GM12878 (cell line): ENCODE measurements at regions not wholly inside any gene's neighbourhood (a gene's known extent, or its start where the extent isn't known, plus 50 kb on each side); places are given as distances from the start of the nearest gene placed in this dataset.

Experiments
- ATAC-seq: fragments of 200-7000 bp; cut with Tn5 transposase; 3 replicates; pipeline ENCODE4 v1.9.1; 2020; ENCODE audit warnings: mild to moderate bottlenecking, moderate library complexity
- BruUV-seq: library from RNA; stranded (reverse); fragments of 400-500 nt; replicated peaks from 2 replicates; lab custom pipeline; 2021; lab: Mats Ljungman, UMichigan
- CTCF ChIA-PET: fragments of 300-600 bp; sonication (Branson Sonifier 250); formaldehyde crosslinking; extraction: SDS; loops from one replicate; lab custom pipeline; 2021; ENCODE audit warnings: inconsistent platforms; lab: Yijun Ruan, JAX
- POLR2A ChIA-PET: fragments of 350-600 bp; formaldehyde crosslinking; extraction: SDS; loops from one replicate; lab custom pipeline; 2021; ENCODE audit warnings: inconsistent platforms; lab: Charles Lee
- RAD21 ChIA-PET: fragments of 300-600 bp; sonication (Branson Sonifier 250); formaldehyde crosslinking; loops from one replicate; lab custom pipeline; 2023; ENCODE audit warnings: antibody characterized with exemption; ENCODE audit not compliant: unreplicated experiment; lab: Charles Lee
- SMC1A ChIA-PET: fragments of 300-600 bp; sonication (Branson Sonifier 250); formaldehyde crosslinking; loops from one replicate; lab custom pipeline; 2023; ENCODE audit not compliant: unreplicated experiment, uncharacterized antibody; lab: Charles Lee
- DNase-seq: peaks from one replicate; pipeline ENCODE4 v3.0.0-alpha.2; 2011; ENCODE audit warnings: low read depth, low spot score
- FAIRE-seq: peaks from 3 replicates; lab custom pipeline; 2011; peaks lifted over from hg19 to GRCh38; lab: Jason Lieb, UNC
- H2AFZ ChIP-seq: 2 replicates; pipeline ENCODE4 v1.6.0; 2011; ENCODE audit warnings: low read depth, low read length, control low read depth; ENCODE audit not compliant: control insufficient read depth
- H3K27ac ChIP-seq: 2 replicates; pipeline ENCODE4 v1.5.1; 2011; ENCODE audit warnings: control low read depth; ENCODE audit not compliant: control insufficient read depth, insufficient read depth
- H3K27me3 ChIP-seq, 2 experiments: replicated peaks in 1 of 2; 2 replicates each; pipeline versions ENCODE4 v1.6.0 to v1.6.1; 2011; ENCODE audit warnings: low read length in 1 of 2; ENCODE audit not compliant: control insufficient read depth in 2 of 2, insufficient read depth in 2 of 2
- H3K36me3 ChIP-seq, 2 experiments: 2 replicates each; pipeline ENCODE4 v1.5.1; 2011; ENCODE audit warnings: low read length in 1 of 2; ENCODE audit not compliant: control insufficient read depth in 2 of 2, insufficient read depth in 2 of 2
- H3K4me1 ChIP-seq: 2 replicates; pipeline ENCODE4 v1.6.1; 2011; ENCODE audit warnings: mild to moderate bottlenecking, low read length, moderate library complexity, mixed read lengths; ENCODE audit not compliant: control insufficient read depth, insufficient read depth
- H3K4me2 ChIP-seq: 2 replicates; pipeline ENCODE4 v1.6.0; 2011; ENCODE audit warnings: control low read depth; ENCODE audit not compliant: control insufficient read depth, insufficient read depth
- H3K4me3 ChIP-seq: fragments of 200-600 bp; sonication (generic); 2 replicates; pipeline ENCODE4 v1.5.1; 2016
- H3K79me2 ChIP-seq: 2 replicates; pipeline ENCODE4 v1.6.0; 2011; ENCODE audit warnings: low read length; ENCODE audit not compliant: control insufficient read depth, insufficient read depth
- H3K9ac ChIP-seq: 2 replicates; pipeline ENCODE4 v1.8.0; 2011; ENCODE audit warnings: low read length, control low read depth, mixed read lengths; ENCODE audit not compliant: control insufficient read depth, insufficient read depth
- H3K9me3 ChIP-seq: replicated peaks from 3 replicates; pipeline ENCODE4 v1.5.1; 2011; ENCODE audit warnings: mild to moderate bottlenecking, low read length; ENCODE audit not compliant: control insufficient read depth, insufficient read depth
- H4K20me1 ChIP-seq: 2 replicates; pipeline ENCODE4 v1.6.0; 2011; ENCODE audit not compliant: control insufficient read depth, insufficient read depth
- ASH2L ChIP-seq: fragments of 300-600, 200-600 bp; sonication (generic); IDR thresholded peaks from 2 replicates; pipeline ENCODE4 v1.6.1; 2017; ENCODE audit warnings: low read depth, mild to moderate bottlenecking, borderline replicate concordance
- ATF7 ChIP-seq: fragments of 450-650 bp; IDR thresholded peaks from 2 replicates; pipeline ENCODE4 v1.6.1; 2016; ENCODE audit warnings: low read depth, mild to moderate bottlenecking
- DPF2 ChIP-seq: fragments of 450-650 bp; IDR thresholded peaks from 2 replicates; pipeline ENCODE4 v1.6.1; 2017; ENCODE audit warnings: mild to moderate bottlenecking
- ESRRA ChIP-seq: IDR thresholded peaks from 2 replicates; pipeline ENCODE4 v1.6.1; 2012; ENCODE audit warnings: mild to moderate bottlenecking, low read length, improper control_type of control experiment
- GABPA ChIP-seq: IDR thresholded peaks from 2 replicates; pipeline ENCODE4 v1.6.1; 2014; ENCODE audit warnings: antibody characterized with exemption, low read depth, mild to moderate bottlenecking, inconsistent platforms
- GATAD2B ChIP-seq: fragments of 450-650 bp; conservative IDR thresholded peaks from 2 replicates; pipeline ENCODE4 v1.6.1; 2017; ENCODE audit warnings: low read depth, mild to moderate bottlenecking, moderate library complexity
- HDGF ChIP-seq: fragments of 450-650 bp; IDR thresholded peaks from 2 replicates; pipeline ENCODE4 v1.6.1; 2016; ENCODE audit warnings: antibody characterized with exemption
- IKZF2 ChIP-seq, 2 experiments: fragments of 450-650 bp; IDR thresholded peaks; 2 replicates each; pipeline ENCODE4 v1.6.1; 2017; ENCODE audit warnings: mild to moderate bottlenecking in 2 of 2, moderate library complexity in 2 of 2
- KAT2A ChIP-seq: conservative IDR thresholded peaks from 2 replicates; pipeline ENCODE4 v1.6.1; 2011; ENCODE audit warnings: low read depth, low read length; ENCODE audit not compliant: control insufficient read depth
- MTA2 ChIP-seq: fragments of 450-650 bp; IDR thresholded peaks from 2 replicates; pipeline ENCODE4 v1.6.1; 2016; ENCODE audit warnings: low read depth, mild to moderate bottlenecking, moderate library complexity
- NR2C2 ChIP-seq: IDR thresholded peaks from 2 replicates; pipeline ENCODE4 v1.6.1; 2011; ENCODE audit warnings: borderline replicate concordance, low read depth; ENCODE audit not compliant: control insufficient read depth, insufficient read length
- ZNF24 ChIP-seq: fragments of 450-650 bp; IDR thresholded peaks from 2 replicates; pipeline ENCODE4 v1.6.1; 2017; ENCODE audit warnings: antibody characterized with exemption, mild to moderate bottlenecking
- ZNF384 ChIP-seq: IDR thresholded peaks from 2 replicates; pipeline ENCODE4 v1.6.1; 2012; ENCODE audit warnings: low read depth, mild to moderate bottlenecking, low read length, improper control_type of control experiment, borderline replicate concordance
- WGBS: methylation state at CpG from one replicate; pipeline ENCODE4 v1.1.6; 2016; ENCODE audit warnings: low lambda C conversion rate; ENCODE audit not compliant: insufficient replicate concordance, insufficient coverage; ENCODE audit errors: missing lambda C conversion rate; 5-methylcytosine and 5-hydroxymethylcytosine counted together
- in situ Hi-C: fragments of 300-500 bp; cut with MboI; formaldehyde crosslinking; loops from 9 replicates; pipeline ENCODE4 v1.14.3; 2018; ENCODE audit warnings: mixed read lengths
- intact Hi-C: fragments of 100-400 bp; cut with micrococcal nuclease; formaldehyde crosslinking; loops from one replicate; pipeline ENCODE4 v1.14.2; 2022; ENCODE audit not compliant: unreplicated experiment
- TF ChIP-seq, protein P1 (sequence below): IDR thresholded peaks from 2 replicates; pipeline ENCODE4 v1.6.1; 2012; ENCODE audit warnings: improper control_type of control experiment, low read depth, low read length; ENCODE audit not compliant: insufficient replicate concordance
- TF ChIP-seq, protein P2 (sequence below): fragments of 450-650 bp; conservative IDR thresholded peaks from 2 replicates; pipeline ENCODE4 v1.6.1; 2017; ENCODE audit warnings: mild to moderate bottlenecking, moderate library complexity
- TF ChIP-seq, protein P3 (sequence below): IDR thresholded peaks from 2 replicates; pipeline ENCODE4 v1.6.1; 2011; ENCODE audit warnings: low read depth, low read length, improper control_type of control experiment, borderline replicate concordance
- TF ChIP-seq, protein P4 (sequence below): fragments of 450-650 bp; IDR thresholded peaks from 2 replicates; pipeline ENCODE4 v1.6.1; 2014; ENCODE audit warnings: mild to moderate bottlenecking

DNA sequence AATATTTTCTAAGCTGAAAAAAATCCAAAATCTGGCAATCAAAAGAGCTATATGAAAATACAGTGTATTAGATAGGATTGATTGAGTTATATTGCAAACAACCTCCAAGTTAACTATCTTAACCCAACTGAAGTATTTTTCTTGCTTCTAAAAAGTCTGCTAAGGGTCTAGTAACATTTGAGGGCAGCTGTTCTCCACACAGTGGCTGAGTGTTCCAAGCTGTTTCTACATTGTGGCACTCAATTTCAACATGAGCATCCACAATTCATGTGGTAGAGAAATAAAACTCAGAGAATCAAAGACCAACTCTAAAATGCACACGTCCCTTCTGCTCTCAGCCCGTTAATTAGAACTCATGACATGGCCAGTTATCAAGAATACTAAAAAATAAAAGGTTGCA is 340.0 kb downstream of the C12orf50 start:
- SMC1A ChIA-PET: no interaction called here
- BruUV-seq: no TSS peak
- no peak for ATAC-seq
- in situ Hi-C loops (no loop called here), intact Hi-C loops (no loop called here)
- H3K4me3 ChIP-seq: no peak overlapping the region
- no peaks in the 10 kb centered on the region for H3K27me3 ChIP-seq
- RAD21 ChIA-PET: no interaction called here
- H3K4me1 ChIP-seq: no peaks in the 10 kb centered on the region
- 0% methylated on average over 2 of the region's 2 CpGs for WGBS
- CTCF ChIA-PET: interaction anchor here (0.6 kb wide), 1 partner anchor 228 kb away, joined by 3 read pairs; no protein-coding TSS in a partner anchor
- H2AFZ ChIP-seq: no peak overlapping the region
- POLR2A ChIA-PET: no interaction called here
- no peak overlapping the region for H3K4me2 ChIP-seq
- no peaks in the 10 kb centered on the region for H3K36me3 ChIP-seq
- H4K20me1 ChIP-seq: no peaks in the 10 kb centered on the region
- no peak overlapping the region for H3K27ac ChIP-seq
- H3K9ac ChIP-seq: no peak overlapping the region
- no peak for FAIRE-seq
- no peak for DNase-seq
- H3K79me2 ChIP-seq: no peaks in the 10 kb centered on the region
- no peaks in the 10 kb centered on the region for H3K9me3 ChIP-seq
- no peak for TF ChIP-seq HDGF
- TF ChIP-seq ZNF384: no peak
- TF ChIP-seq, protein P1, sequence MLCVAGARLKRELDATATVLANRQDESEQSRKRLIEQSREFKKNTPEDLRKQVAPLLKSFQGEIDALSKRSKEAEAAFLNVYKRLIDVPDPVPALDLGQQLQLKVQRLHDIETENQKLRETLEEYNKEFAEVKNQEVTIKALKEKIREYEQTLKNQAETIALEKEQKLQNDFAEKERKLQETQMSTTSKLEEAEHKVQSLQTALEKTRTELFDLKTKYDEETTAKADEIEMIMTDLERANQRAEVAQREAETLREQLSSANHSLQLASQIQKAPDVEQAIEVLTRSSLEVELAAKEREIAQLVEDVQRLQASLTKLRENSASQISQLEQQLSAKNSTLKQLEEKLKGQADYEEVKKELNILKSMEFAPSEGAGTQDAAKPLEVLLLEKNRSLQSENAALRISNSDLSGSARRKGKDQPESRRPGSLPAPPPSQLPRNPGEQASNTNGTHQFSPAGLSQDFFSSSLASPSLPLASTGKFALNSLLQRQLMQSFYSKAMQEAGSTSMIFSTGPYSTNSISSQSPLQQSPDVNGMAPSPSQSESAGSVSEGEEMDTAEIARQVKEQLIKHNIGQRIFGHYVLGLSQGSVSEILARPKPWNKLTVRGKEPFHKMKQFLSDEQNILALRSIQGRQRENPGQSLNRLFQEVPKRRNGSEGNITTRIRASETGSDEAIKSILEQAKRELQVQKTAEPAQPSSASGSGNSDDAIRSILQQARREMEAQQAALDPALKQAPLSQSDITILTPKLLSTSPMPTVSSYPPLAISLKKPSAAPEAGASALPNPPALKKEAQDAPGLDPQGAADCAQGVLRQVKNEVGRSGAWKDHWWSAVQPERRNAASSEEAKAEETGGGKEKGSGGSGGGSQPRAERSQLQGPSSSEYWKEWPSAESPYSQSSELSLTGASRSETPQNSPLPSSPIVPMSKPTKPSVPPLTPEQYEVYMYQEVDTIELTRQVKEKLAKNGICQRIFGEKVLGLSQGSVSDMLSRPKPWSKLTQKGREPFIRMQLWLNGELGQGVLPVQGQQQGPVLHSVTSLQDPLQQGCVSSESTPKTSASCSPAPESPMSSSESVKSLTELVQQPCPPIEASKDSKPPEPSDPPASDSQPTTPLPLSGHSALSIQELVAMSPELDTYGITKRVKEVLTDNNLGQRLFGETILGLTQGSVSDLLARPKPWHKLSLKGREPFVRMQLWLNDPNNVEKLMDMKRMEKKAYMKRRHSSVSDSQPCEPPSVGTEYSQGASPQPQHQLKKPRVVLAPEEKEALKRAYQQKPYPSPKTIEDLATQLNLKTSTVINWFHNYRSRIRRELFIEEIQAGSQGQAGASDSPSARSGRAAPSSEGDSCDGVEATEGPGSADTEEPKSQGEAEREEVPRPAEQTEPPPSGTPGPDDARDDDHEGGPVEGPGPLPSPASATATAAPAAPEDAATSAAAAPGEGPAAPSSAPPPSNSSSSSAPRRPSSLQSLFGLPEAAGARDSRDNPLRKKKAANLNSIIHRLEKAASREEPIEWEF: no peak
- TF ChIP-seq, protein P2, sequence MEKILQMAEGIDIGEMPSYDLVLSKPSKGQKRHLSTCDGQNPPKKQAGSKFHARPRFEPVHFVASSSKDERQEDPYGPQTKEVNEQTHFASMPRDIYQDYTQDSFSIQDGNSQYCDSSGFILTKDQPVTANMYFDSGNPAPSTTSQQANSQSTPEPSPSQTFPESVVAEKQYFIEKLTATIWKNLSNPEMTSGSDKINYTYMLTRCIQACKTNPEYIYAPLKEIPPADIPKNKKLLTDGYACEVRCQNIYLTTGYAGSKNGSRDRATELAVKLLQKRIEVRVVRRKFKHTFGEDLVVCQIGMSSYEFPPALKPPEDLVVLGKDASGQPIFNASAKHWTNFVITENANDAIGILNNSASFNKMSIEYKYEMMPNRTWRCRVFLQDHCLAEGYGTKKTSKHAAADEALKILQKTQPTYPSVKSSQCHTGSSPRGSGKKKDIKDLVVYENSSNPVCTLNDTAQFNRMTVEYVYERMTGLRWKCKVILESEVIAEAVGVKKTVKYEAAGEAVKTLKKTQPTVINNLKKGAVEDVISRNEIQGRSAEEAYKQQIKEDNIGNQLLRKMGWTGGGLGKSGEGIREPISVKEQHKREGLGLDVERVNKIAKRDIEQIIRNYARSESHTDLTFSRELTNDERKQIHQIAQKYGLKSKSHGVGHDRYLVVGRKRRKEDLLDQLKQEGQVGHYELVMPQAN: no peak
- no peak for TF ChIP-seq ESRRA
- TF ChIP-seq ASH2L: no peak
- TF ChIP-seq GABPA: no peak
- TF ChIP-seq DPF2: no peak
- no peak for TF ChIP-seq KAT2A
- no peak for TF ChIP-seq ZNF24
- no peak for TF ChIP-seq NR2C2
- TF ChIP-seq IKZF2 (IDR thresholded peaks at IDR 0.05): no peak
- TF ChIP-seq, protein P3, sequence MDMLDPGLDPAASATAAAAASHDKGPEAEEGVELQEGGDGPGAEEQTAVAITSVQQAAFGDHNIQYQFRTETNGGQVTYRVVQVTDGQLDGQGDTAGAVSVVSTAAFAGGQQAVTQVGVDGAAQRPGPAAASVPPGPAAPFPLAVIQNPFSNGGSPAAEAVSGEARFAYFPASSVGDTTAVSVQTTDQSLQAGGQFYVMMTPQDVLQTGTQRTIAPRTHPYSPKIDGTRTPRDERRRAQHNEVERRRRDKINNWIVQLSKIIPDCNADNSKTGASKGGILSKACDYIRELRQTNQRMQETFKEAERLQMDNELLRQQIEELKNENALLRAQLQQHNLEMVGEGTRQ: no peak
- TF ChIP-seq, protein P4, sequence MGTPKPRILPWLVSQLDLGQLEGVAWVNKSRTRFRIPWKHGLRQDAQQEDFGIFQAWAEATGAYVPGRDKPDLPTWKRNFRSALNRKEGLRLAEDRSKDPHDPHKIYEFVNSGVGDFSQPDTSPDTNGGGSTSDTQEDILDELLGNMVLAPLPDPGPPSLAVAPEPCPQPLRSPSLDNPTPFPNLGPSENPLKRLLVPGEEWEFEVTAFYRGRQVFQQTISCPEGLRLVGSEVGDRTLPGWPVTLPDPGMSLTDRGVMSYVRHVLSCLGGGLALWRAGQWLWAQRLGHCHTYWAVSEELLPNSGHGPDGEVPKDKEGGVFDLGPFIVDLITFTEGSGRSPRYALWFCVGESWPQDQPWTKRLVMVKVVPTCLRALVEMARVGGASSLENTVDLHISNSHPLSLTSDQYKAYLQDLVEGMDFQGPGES: no peak
- no peak for TF ChIP-seq ATF7
- no peak for TF ChIP-seq GATAD2B
- TF ChIP-seq MTA2: no peak
